ENCODE measurements at regions not wholly inside any gene's neighbourhood (a gene's known extent, or its start where the extent isn't known, plus 50 kb on each side); places are given as distances from the start of the nearest gene placed in this dataset.

- DNase-seq (ENCODE audit: low spot score in 2 of 2) = no peak
- no peaks in the 10 kb centered on the region for H3K9me3 Mint-ChIP-seq
- ATAC-seq = no peak
These were observed 1406.3 kb upstream of the CELF4 start for GRCh38 chr18:38971881-38972280.

GRCh38 chr18:38966841-38967240 is 1401.2 kb upstream of the CELF4 start:
- DNase-seq (ENCODE audit: low spot score in 2 of 2) = no peak

More at GRCh38 chr18:38971881-38972280, 1406.3 kb upstream of the CELF4 start:
- H3K36me3 Mint-ChIP-seq = no peaks in the 10 kb centered on the region
- H3K4me1 Mint-ChIP-seq = no peaks in the 10 kb centered on the region
- no peak overlapping the region for H3K4me3 Mint-ChIP-seq
- no peak overlapping the region for H3K27ac Mint-ChIP-seq

GRCh38 chr18:38963943-38964660 is 1398.5 kb upstream of the CELF4 start:
- DNase-seq (ENCODE audit: low spot score in 2 of 2) = no peak
- H3K4me3 Mint-ChIP-seq = no peak overlapping the region
- H3K9me3 Mint-ChIP-seq = no peaks in the 10 kb centered on the region

More at GRCh38 chr18:38966841-38967240, 1401.2 kb upstream of the CELF4 start:
- Mint-ChIP-seq H3K36me3 (no peaks in the 10 kb centered on the region), H3K27ac (no peak overlapping the region), H3K9me3 (no peaks in the 10 kb centered on the region), H3K4me1 (no peaks in the 10 kb centered on the region), H3K4me3 (no peak overlapping the region)
- no peak for ATAC-seq

GRCh38 chr18:38961880-38962279 is 1396.3 kb upstream of the CELF4 start:
- no peaks in the 10 kb centered on the region for H3K36me3 Mint-ChIP-seq

More at GRCh38 chr18:38963943-38964660, 1398.5 kb upstream of the CELF4 start:
- no peaks in the 10 kb centered on the region for H3K36me3 Mint-ChIP-seq
- ATAC-seq = no peak
- H3K27ac Mint-ChIP-seq = no peak overlapping the region
- no peaks in the 10 kb centered on the region for H3K4me1 Mint-ChIP-seq

GRCh38 chr18:38957736-38958135 is 1392.1 kb upstream of the CELF4 start:
- no peak overlapping the region for H3K27ac Mint-ChIP-seq
- H3K36me3 Mint-ChIP-seq = no peaks in the 10 kb centered on the region
- ATAC-seq (no peak), DNase-seq (ENCODE audit: low spot score in 2 of 2) (no peak)
- H3K9me3 Mint-ChIP-seq = no peaks in the 10 kb centered on the region
- no peak overlapping the region for H3K4me3 Mint-ChIP-seq
- peaks cover 6% of the 10 kb centered on the region for H3K4me1 Mint-ChIP-seq

More at GRCh38 chr18:38961880-38962279, 1396.3 kb upstream of the CELF4 start:
- no peaks in the 10 kb centered on the region for H3K9me3 Mint-ChIP-seq
- DNase-seq (ENCODE audit: low spot score in 2 of 2) (no peak), ATAC-seq (peak; percentile 24)
- H3K4me3 Mint-ChIP-seq = no peak overlapping the region
- H3K27ac Mint-ChIP-seq = no peak overlapping the region
- no peaks in the 10 kb centered on the region for H3K4me1 Mint-ChIP-seq

- peaks cover 6% of the 10 kb centered on the region for H3K4me1 Mint-ChIP-seq
- no peak overlapping the region for H3K4me3 Mint-ChIP-seq
- no peaks in the 10 kb centered on the region for H3K36me3 Mint-ChIP-seq
- DNase-seq (ENCODE audit: low spot score in 2 of 2) = no peak
- no peaks in the 10 kb centered on the region for H3K9me3 Mint-ChIP-seq
- no peak for ATAC-seq
- H3K27ac Mint-ChIP-seq = no peak overlapping the region
These were observed 1390.5 kb upstream of the CELF4 start for GRCh38 chr18:38956068-38956467.

- no peak overlapping the region for H3K4me3 Mint-ChIP-seq
- H3K27ac Mint-ChIP-seq = no peak overlapping the region
- H3K36me3 Mint-ChIP-seq = no peaks in the 10 kb centered on the region
- H3K9me3 Mint-ChIP-seq = no peaks in the 10 kb centered on the region
- DNase-seq (ENCODE audit: low spot score in 2 of 2) = no peak
- peaks cover 6% of the 10 kb centered on the region for H3K4me1 Mint-ChIP-seq
- no peak for ATAC-seq
These were observed 1386.0 kb upstream of the CELF4 start for GRCh38 chr18:38951633-38952032.

- Mint-ChIP-seq H3K27ac (no peak overlapping the region), H3K36me3 (no peaks in the 10 kb centered on the region), H3K4me3 (no peak overlapping the region), H3K9me3 (no peaks in the 10 kb centered on the region), H3K4me1 (no peaks in the 10 kb centered on the region)
- ATAC-seq = no peak
- DNase-seq (ENCODE audit: low spot score in 2 of 2) = no peak
These were observed 1382.8 kb upstream of the CELF4 start for GRCh38 chr18:38948436-38948835.

- peaks cover 19% of the 10 kb centered on the region for H3K4me1 Mint-ChIP-seq
These were observed 1378.9 kb upstream of the CELF4 start for GRCh38 chr18:38944446-38945024.

GRCh38 chr18:38941711-38942561 is 1376.3 kb upstream of the CELF4 start:
- Mint-ChIP-seq H3K27ac (peak overlapping the region; percentile 94), H3K36me3 (peaks cover 14% of the 10 kb centered on the region), H3K4me3 (peak overlapping the region; percentile 60), H3K9me3 (peaks cover 6% of the 10 kb centered on the region), H3K4me1 (peaks cover 19% of the 10 kb centered on the region)
- ATAC-seq (no peak), DNase-seq (ENCODE audit: low spot score in 2 of 2) (no peak)

More at GRCh38 chr18:38944446-38945024, 1378.9 kb upstream of the CELF4 start:
- peaks cover 6% of the 10 kb centered on the region for H3K9me3 Mint-ChIP-seq
- H3K27ac Mint-ChIP-seq = no peak overlapping the region
- no peak overlapping the region for H3K4me3 Mint-ChIP-seq
- H3K36me3 Mint-ChIP-seq = peaks cover 14% of the 10 kb centered on the region
- DNase-seq (ENCODE audit: low spot score in 2 of 2) = no peak
- ATAC-seq = no peak

- DNase-seq (ENCODE audit: low spot score in 2 of 2) (peak; percentile 29 to 83), ATAC-seq (peak; percentile 90)
- Mint-ChIP-seq H3K9me3 (peaks cover 6% of the 10 kb centered on the region), H3K27ac (peak overlapping the region; percentile 94), H3K4me3 (peak overlapping the region; percentile 60), H3K4me1 (peaks cover 19% of the 10 kb centered on the region), H3K36me3 (peaks cover 14% of the 10 kb centered on the region)
These were observed 1375.4 kb upstream of the CELF4 start for GRCh38 chr18:38940863-38941531.

GRCh38 chr18:38940475-38940862 is 1374.9 kb upstream of the CELF4 start:
- H3K4me1 Mint-ChIP-seq = peaks cover 19% of the 10 kb centered on the region

GRCh38 chr18:38933910-38934510 is 1368.4 kb upstream of the CELF4 start:
- H3K27ac Mint-ChIP-seq = no peak overlapping the region
- no peaks in the 10 kb centered on the region for H3K36me3 Mint-ChIP-seq

More at GRCh38 chr18:38940475-38940862, 1374.9 kb upstream of the CELF4 start:
- DNase-seq (ENCODE audit: low spot score in 2 of 2) (no peak), ATAC-seq (peak; percentile 64)
- Mint-ChIP-seq H3K4me3 (peak overlapping the region; percentile 60), H3K9me3 (peaks cover 6% of the 10 kb centered on the region), H3K36me3 (peaks cover 14% of the 10 kb centered on the region), H3K27ac (peak overlapping the region; percentile 94)

GRCh38 chr18:38933322-38933721 is 1367.7 kb upstream of the CELF4 start:
- H3K9me3 Mint-ChIP-seq = no peaks in the 10 kb centered on the region
- peak; percentile 11 for ATAC-seq
- DNase-seq (ENCODE audit: low spot score in 2 of 2) = no peak
- H3K36me3 Mint-ChIP-seq = no peaks in the 10 kb centered on the region
- no peak overlapping the region for H3K4me3 Mint-ChIP-seq
- no peak overlapping the region for H3K27ac Mint-ChIP-seq
- peaks cover 9% of the 10 kb centered on the region for H3K4me1 Mint-ChIP-seq

More at GRCh38 chr18:38933910-38934510, 1368.4 kb upstream of the CELF4 start:
- DNase-seq (ENCODE audit: low spot score in 2 of 2) = no peak
- H3K4me1 Mint-ChIP-seq = peaks cover 9% of the 10 kb centered on the region
- no peaks in the 10 kb centered on the region for H3K9me3 Mint-ChIP-seq
- no peak overlapping the region for H3K4me3 Mint-ChIP-seq
- ATAC-seq = peak; percentile 51

Measured in stimulated activated effector memory CD8-positive, alpha-beta T cell treated with anti-CD3 and anti-CD28 coated beads, Interleukin-12 subunit alpha, Interleukin-12 subunit beta, amount 100 ng/mL, for 72 hours (primary cell).